ENCODE measurements at regions not wholly inside any gene's neighbourhood (a gene's known extent, or its start where the extent isn't known, plus 50 kb on each side); places are given as distances from the start of the nearest gene placed in this dataset.

GRCh38 chr4:4947721-4948120, 71.5 kb downstream of the CYTL1 start:
- Histone ChIP-seq H4K20me1 (ENCODE audit: insufficient read depth, low read length) (no peaks in the 10 kb centered on the region), H3K9ac (ENCODE audit: insufficient read depth, low read depth, low read length) (no peak overlapping the region), H3K36me3 (replicated peaks in 1 of 2; ENCODE audit: control insufficient read depth in 1 of 2, insufficient read depth in 2 of 2, low read length in 2 of 2) (no peaks in the 10 kb centered on the region), H3K4me2 (ENCODE audit: low read depth, low read length) (no peak overlapping the region), H3K9me3 (ENCODE audit: low read length) (0 out of 2 replicates have a peak, but pooled peaks cover under 1% of the 10 kb centered on the region), H2AFZ (ENCODE audit: low read length) (no peak overlapping the region), H3K4me3 (replicated peaks in 1 of 3; ENCODE audit: insufficient read depth in 1 of 3, low read depth in 2 of 3, low read length in 3 of 3) (no peak overlapping the region), H3K79me2 (ENCODE audit: insufficient read depth, low read length) (no peaks in the 10 kb centered on the region), H3K27ac (ENCODE audit: extremely low read length, insufficient read depth, low read length) (no peak overlapping the region), H3K4me1 (ENCODE audit: insufficient read depth, low read length) (no peaks in the 10 kb centered on the region), H3K27me3 (ENCODE audit: control insufficient read depth in 1 of 2, insufficient read depth in 2 of 2, low read length in 2 of 2) (peaks cover 1 to 17% of the 10 kb centered on the region in 2 experiments; a peak in 2 of 5 replicates)
- ATAC-seq (no peak), FAIRE-seq (no peak), DNase-seq (ENCODE audit: low spot score) (no peak)
- WGBS (ENCODE audit: low lambda C conversion rate): 31% methylated on average over 5 of the region's 5 CpGs
- in situ Hi-C loops (cut with HindIII; ENCODE audit: extremely low pct_ligation_motif_present, low pct_unique_long_range_greater_than_20kb): no loop called here
- ChIA-PET POLR2A (no interaction called here), CTCF (ENCODE audit: low intra/inter-chr PET ratio, low total read pairs) (no interaction called here)
- TF ChIP-seq AHR (CRISPR knock-in tag; IDR thresholded peaks at IDR 0.05): no peak
- TF ChIP-seq ZNF609 (CRISPR knock-in tag; IDR thresholded peaks at IDR 0.05; ENCODE audit: borderline replicate concordance): no peak
- no peak for TF ChIP-seq ELF4 (CRISPR knock-in tag; IDR thresholded peaks at IDR 0.05; ENCODE audit: borderline replicate concordance)
- no peak for TF ChIP-seq ZNF597 (CRISPR knock-in tag; IDR thresholded peaks at IDR 0.05)
- TF ChIP-seq HIVEP1 (CRISPR knock-in tag; IDR thresholded peaks at IDR 0.05): no peak
- TF ChIP-seq ZFYVE20 (CRISPR knock-in tag; IDR thresholded peaks at IDR 0.05; ENCODE audit: borderline replicate concordance, low read depth): no peak
- TF ChIP-seq NCOR1 (IDR thresholded peaks at IDR 0.05; ENCODE audit: borderline replicate concordance, low read length): no peak
- no peak for TF ChIP-seq ARHGAP35 (CRISPR knock-in tag; IDR thresholded peaks at IDR 0.05; ENCODE audit: borderline replicate concordance)
- no peak for TF ChIP-seq ZNF576 (CRISPR knock-in tag; IDR thresholded peaks at IDR 0.05)
- TF ChIP-seq ARNTL (CRISPR knock-in tag; IDR thresholded peaks at IDR 0.05): no peak
- BruUV-seq (replicated peaks): no TSS peak
- intact Hi-C loops (cut with micrococcal nuclease; ENCODE audit: unreplicated experiment): no loop called here
